ENCODE measurements at regions not wholly inside any gene's neighbourhood (a gene's known extent, or its start where the extent isn't known, plus 50 kb on each side); places are given as distances from the start of the nearest gene placed in this dataset.
A peak's percentile ranks its signal among the peaks of the same experiment; 100 is the strongest.

- TF ChIP-seq POLR2A (IDR thresholded peaks at IDR 0.05) (no peak), CTCF (IDR thresholded peaks at IDR 0.05) (peak in 2 of 6 experiments; percentile 15 to 19)
- H3K27me3 ChIP-seq, result no peaks in the 10 kb centered on the region
- H3K27ac ChIP-seq, result no peak overlapping the region
- no peaks in the 10 kb centered on the region for H3K36me3 ChIP-seq
- no peaks in the 10 kb centered on the region for H3K4me1 ChIP-seq
- DNase-seq, result no peak
- no peak overlapping the region for H3K4me3 ChIP-seq
- H3K9me3 ChIP-seq, result peaks cover 0 to 8% (median 0%) of the 10 kb centered on the region in 4 donors
Observed at GRCh38 chr5:15995341-15996052, 184.1 kb downstream of the MARCHF11 start.

- no peak overlapping the region for H3K27ac ChIP-seq
- H3K9me3 ChIP-seq, result peaks cover 0 to 8% (median 0%) of the 10 kb centered on the region in 4 donors
- no peaks in the 10 kb centered on the region for H3K36me3 ChIP-seq
- DNase-seq, result no peak
- no peaks in the 10 kb centered on the region for H3K4me1 ChIP-seq
- H3K4me3 ChIP-seq, result no peak overlapping the region
- no peaks in the 10 kb centered on the region for H3K27me3 ChIP-seq
- TF ChIP-seq CTCF (IDR thresholded peaks at IDR 0.05), result no peak
- no peak for TF ChIP-seq POLR2A (IDR thresholded peaks at IDR 0.05)
Observed at GRCh38 chr5:15993919-15994318, 185.7 kb downstream of the MARCHF11 start.

GRCh38 chr5:15993334-15993733, 186.3 kb downstream of the MARCHF11 start:
- Histone ChIP-seq H3K4me1 (no peaks in the 10 kb centered on the region), H3K4me3 (no peak overlapping the region), H3K27ac (no peak overlapping the region), H3K9me3 (peaks cover 0 to 8% (median 0%) of the 10 kb centered on the region in 4 donors), H3K36me3 (no peaks in the 10 kb centered on the region), H3K27me3 (no peaks in the 10 kb centered on the region)
- TF ChIP-seq POLR2A (IDR thresholded peaks at IDR 0.05), result no peak
- DNase-seq, result no peak

- no peaks in the 10 kb centered on the region for H3K4me1 ChIP-seq
- no peak overlapping the region for H3K27ac ChIP-seq
- H3K27me3 ChIP-seq, result no peaks in the 10 kb centered on the region
- peaks cover 0 to 8% (median 0%) of the 10 kb centered on the region in 4 donors for H3K9me3 ChIP-seq
- no peak for TF ChIP-seq POLR2A (IDR thresholded peaks at IDR 0.05)
- TF ChIP-seq CTCF (IDR thresholded peaks at IDR 0.05), result no peak
- DNase-seq, result no peak
- no peak overlapping the region for H3K4me3 ChIP-seq
- no peaks in the 10 kb centered on the region for H3K36me3 ChIP-seq
Observed at GRCh38 chr5:15992918-15993317, 186.7 kb downstream of the MARCHF11 start.

- Histone ChIP-seq H3K36me3 (no peaks in the 10 kb centered on the region), H3K27ac (no peak overlapping the region), H3K4me1 (no peaks in the 10 kb centered on the region), H3K9me3 (peaks cover 0 to 8% (median 0%) of the 10 kb centered on the region in 4 donors), H3K4me3 (no peak overlapping the region), H3K27me3 (no peaks in the 10 kb centered on the region)
- no peak for TF ChIP-seq POLR2A (IDR thresholded peaks at IDR 0.05)
- no peak for TF ChIP-seq CTCF (IDR thresholded peaks at IDR 0.05)
- DNase-seq, result no peak
Observed at GRCh38 chr5:15991586-15991985, 188.0 kb downstream of the MARCHF11 start.

Measured in Peyer's patch (tissue), 4 donors.